HG02852 (cell line): ENCODE measurements at regions not wholly inside any gene's neighbourhood (a gene's known extent, or its start where the extent isn't known, plus 50 kb on each side); places are given as distances from the start of the nearest gene placed in this dataset.
"Not testable (repeated sequence)": the region's sequence is repeated elsewhere in the genome, so short reads cannot be mapped to it uniquely, and the experiment has no call there.

ENCODE experiments used
- ATAC-seq: cut with Tn5 transposase; IDR thresholded peaks from one replicate; pipeline ENCODE4 v1.9.1; 2021; ENCODE audit warnings: mild to moderate bottlenecking, moderate library complexity; ENCODE audit not compliant: unreplicated experiment

GRCh38 chr6:80594461-80594860 is 488.0 kb downstream of the BCKDHB start:
- no peak for ATAC-seq

GRCh38 chr6:80592436-80592835 is 486.0 kb downstream of the BCKDHB start:
- no peak for ATAC-seq

- ATAC-seq, result no peak
Measured at GRCh38 chr6:80586242-80586641, 479.8 kb downstream of the BCKDHB start.

- ATAC-seq, result no peak
Measured at GRCh38 chr6:80579391-80580023, 473.0 kb downstream of the BCKDHB start.

GRCh38 chr6:80573320-80573719 is 466.8 kb downstream of the BCKDHB start:
- ATAC-seq, result not testable (repeated sequence)

- peak; percentile 69 for ATAC-seq
Measured at GRCh38 chr6:80566361-80566760, 459.9 kb downstream of the BCKDHB start.

- no peak for ATAC-seq
Measured at GRCh38 chr6:80553071-80553740, 446.7 kb downstream of the BCKDHB start.

GRCh38 chr6:80550748-80551147 is 444.3 kb downstream of the BCKDHB start:
- no peak for ATAC-seq

GRCh38 chr6:80550281-80550680 is 443.8 kb downstream of the BCKDHB start:
- ATAC-seq, result no peak

- ATAC-seq, result no peak
Measured at GRCh38 chr6:80548532-80548931, 442.1 kb downstream of the BCKDHB start.

GRCh38 chr6:80547827-80548226 is 441.4 kb downstream of the BCKDHB start:
- no peak for ATAC-seq

- peak; percentile 43 for ATAC-seq
Measured at GRCh38 chr6:80544976-80545722, 438.7 kb downstream of the BCKDHB start.

- no peak for ATAC-seq
Measured at GRCh38 chr6:80544555-80544954, 438.1 kb downstream of the BCKDHB start.

GRCh38 chr6:80543598-80544222 is 437.2 kb downstream of the BCKDHB start:
- ATAC-seq, result peak; percentile 52

GRCh38 chr6:80543151-80543550 is 436.7 kb downstream of the BCKDHB start:
- no peak for ATAC-seq

GRCh38 chr6:80541886-80542285 is 435.4 kb downstream of the BCKDHB start:
- no peak for ATAC-seq

- no peak for ATAC-seq
Measured at GRCh38 chr6:80541181-80541580, 434.7 kb downstream of the BCKDHB start.

- ATAC-seq, result no peak
Measured at GRCh38 chr6:80540700-80541099, 434.2 kb downstream of the BCKDHB start.

GRCh38 chr6:80537118-80537972 is 430.9 kb downstream of the BCKDHB start:
- ATAC-seq, result no peak

- no peak for ATAC-seq
Measured at GRCh38 chr6:80535914-80536565, 429.6 kb downstream of the BCKDHB start.
